GM21423 (cell line): ENCODE measurements at regions not wholly inside any gene's neighbourhood (a gene's known extent, or its start where the extent isn't known, plus 50 kb on each side); places are given as distances from the start of the nearest gene placed in this dataset.

Experiments used
- ATAC-seq: cut with Tn5 transposase; IDR thresholded peaks from one replicate; pipeline ENCODE4 v1.9.1; 2021; ENCODE audit warnings: mild to moderate bottlenecking, moderate library complexity; ENCODE audit not compliant: unreplicated experiment

DNA sequence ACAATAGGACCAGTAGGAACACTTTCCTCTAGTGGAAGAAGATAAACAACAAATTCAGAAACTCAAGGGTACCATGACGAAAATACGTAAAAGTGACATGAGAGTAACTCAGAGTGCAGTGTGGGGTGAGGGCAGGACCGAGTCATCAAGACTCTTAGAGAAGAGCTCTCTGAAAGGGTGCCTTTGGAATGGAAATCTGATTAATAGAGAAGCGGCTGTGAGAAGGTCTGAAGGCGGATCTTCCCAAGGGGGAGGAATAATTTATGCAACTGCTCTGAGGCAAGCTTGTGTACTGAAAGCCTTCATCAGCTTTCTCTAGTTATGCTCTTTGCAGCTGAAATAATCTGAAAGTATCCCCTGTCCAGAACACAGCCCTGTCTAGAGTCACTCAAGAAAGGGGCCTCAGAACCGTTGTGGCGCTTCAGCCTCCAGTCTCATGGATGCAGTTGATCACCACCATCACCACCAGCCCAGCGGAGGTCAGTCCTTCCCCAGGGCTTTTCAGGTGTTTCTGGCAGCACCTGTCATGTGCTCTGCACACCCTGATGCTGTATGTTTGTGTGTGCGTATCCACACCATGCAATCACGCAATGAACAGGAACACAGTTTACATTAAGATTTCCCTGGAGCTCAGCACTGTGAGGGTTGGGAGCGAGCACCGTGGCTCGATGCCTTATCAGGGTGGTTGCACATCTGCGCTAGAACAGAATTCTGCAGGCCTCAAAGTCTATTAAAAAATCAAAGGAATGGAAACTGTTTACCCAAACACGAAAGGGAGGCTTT lies 396.5 kb downstream of the SMOC2 start:
- ATAC-seq: no peak

DNA sequence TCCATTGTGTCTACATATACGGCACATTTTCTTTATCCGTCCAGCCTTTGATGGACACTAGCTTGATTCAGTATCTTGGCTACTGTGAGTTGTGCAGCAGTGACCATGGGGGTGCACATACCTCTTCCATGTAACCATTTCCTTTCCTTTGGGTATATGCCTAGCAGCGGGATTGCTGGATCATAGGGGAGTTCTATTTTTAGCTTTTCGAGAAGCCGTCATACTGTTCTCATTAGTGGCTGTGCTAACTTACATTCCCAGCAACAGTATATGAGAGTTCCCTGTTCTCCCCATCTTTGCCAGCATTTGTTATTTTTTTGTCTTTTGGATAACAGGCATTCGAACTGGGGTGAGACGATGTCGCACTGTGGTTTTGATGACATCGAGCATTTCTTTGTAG lies 395.0 kb downstream of the SMOC2 start:
- no peak for ATAC-seq

DNA sequence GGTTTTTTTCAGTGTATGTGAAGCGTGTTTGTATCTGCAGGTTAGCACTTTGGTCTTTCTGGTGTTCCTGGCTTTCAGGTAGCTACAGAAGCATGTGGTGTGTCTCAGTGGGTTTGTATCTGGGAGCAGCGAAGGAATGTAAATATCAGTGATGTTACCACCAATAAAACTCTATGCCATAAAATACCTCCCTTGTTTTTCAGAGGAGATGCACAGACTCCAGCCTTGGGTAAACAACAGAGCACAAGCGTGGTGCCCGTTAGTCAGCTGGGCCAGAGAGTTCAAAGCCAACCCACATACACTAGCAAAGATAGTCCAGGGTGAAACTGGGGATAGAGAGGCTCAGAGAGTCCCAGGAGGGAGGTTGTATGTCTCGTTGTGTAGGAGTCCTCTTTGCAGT lies 393.8 kb downstream of the SMOC2 start:
- no peak for ATAC-seq

DNA sequence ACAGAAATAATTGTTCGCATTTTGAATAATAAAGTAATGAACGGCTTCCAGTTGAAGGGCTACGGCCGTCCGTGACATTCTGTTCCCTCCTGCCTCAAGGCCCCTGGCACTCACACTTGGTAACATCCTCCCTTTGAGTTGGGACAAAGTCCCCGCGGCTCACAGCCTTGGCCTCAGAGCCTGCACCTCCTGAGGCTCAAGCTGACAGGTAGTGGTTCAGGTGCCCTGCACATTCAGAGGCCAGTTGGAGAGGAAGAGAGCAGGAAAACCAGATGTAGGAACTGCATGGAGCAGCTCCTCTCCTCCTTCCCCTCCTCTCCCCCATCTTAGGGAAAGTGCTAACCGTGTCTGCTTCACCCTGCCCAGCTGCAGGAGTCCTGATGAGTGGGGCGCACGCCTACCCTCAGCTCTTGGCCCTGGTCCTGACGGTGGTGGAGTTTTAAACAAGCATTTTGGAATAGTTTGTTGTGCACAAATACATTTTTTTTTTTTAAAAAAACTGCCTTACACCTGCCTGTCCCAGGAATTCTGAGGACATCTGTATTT lies 393.1 kb downstream of the SMOC2 start:
- no peak for ATAC-seq

DNA sequence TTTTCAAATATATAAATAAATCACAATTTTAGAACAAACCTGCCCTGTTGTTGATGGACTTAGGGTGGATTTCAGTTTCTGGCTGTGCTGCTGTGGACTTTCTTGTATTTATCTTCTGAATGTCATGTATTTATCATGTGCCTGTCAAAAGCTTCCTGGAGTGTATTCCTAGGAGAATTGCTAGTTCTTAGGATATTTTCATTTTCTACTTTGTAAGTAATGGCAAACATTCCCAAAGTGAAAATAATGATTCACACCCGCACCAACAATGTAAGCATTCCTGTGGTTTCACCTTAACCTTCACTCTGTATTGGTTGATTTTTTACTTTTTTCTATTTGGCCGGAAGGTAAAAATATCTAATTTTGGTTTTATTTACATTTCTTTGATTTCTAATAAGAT lies 387.8 kb downstream of the SMOC2 start:
- no peak for ATAC-seq

DNA sequence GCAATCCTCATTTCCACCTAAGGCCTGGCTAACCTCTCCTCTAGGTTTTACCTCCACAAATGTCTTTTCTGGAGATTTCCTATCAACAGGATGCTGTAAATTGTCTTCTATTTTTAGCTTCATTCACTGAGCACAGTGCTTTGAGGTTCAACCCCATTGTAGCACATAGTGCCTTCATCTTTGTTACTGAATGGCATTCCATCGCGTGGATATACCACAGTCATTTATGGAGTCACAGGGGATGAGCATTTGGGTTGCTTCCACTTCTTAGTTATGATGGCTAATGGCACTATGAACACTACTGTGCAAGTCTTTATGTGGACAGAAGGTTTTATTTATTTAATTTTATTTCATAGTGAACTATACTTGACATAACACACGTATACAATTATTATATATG lies 387.1 kb downstream of the SMOC2 start:
- no peak for ATAC-seq

DNA sequence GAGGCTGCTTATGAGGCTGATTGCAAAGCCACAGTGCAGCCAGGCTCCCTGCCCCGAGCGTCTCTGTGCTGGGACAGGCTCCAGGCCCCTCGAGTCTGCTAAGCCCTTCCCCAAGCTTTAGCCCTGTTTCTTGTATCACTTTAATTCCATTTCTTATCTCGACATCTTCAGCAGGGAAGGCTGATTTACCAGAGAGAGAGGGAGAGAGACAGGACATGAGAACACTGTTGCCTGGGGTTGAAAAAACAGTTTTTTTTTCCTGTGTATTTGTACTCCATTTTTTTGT lies 386.5 kb downstream of the SMOC2 start:
- no peak for ATAC-seq

DNA sequence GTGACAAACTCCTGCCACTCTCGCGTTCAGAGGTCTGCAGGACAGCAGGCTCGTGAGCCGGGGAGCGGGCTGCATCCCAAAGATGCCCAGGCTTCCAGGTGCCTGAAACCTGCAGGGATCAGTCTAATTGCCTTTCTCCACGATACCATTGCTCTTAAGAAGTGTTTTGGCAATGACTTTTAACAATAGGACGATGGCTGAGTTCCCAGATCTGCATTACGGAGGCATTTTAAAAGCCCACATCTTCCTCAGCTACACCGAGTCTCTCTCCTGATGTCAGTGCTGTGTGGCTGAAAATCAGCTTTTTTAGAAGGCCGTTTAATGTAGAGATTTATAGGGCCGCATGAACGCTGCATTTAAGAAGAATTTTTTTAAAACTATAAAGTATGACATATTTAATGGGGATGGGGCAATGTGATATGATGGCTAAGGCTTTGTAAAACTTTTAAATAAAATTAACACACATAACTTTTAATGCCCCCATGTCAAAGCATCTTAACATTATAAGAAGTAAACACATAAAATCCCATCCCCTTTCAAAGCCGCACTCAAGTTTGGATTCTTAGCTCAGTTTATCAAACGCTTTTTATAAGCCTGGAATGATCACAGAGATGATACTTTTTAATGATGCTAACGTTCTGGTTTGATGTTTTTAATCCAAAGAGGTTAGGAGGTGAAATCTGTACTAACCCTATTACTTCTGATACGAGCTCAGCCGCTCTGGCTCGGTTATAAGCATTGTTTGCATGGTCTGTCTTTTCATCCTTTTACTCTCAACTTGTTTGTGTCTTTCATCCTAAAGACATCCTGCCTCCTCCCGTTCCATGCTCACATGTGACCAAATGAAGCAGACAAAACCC lies 386.0 kb downstream of the SMOC2 start:
- ATAC-seq: no peak

DNA sequence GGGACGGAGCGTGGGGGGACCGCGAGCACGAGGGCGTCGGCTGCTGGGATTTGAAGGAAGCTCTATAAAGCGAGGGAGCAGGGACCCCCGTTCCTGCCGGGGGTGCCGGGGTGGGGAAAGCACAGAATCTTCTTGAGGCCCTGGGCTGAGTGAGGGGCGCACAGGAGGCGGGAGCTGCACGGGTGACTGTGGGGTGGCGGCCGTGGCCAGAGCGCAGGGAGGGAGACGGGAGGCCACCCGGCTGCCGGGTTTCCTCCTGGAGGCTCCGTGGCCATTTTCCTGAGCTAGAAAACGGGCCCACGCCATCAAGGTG lies 385.1 kb downstream of the SMOC2 start:
- ATAC-seq: no peak

DNA sequence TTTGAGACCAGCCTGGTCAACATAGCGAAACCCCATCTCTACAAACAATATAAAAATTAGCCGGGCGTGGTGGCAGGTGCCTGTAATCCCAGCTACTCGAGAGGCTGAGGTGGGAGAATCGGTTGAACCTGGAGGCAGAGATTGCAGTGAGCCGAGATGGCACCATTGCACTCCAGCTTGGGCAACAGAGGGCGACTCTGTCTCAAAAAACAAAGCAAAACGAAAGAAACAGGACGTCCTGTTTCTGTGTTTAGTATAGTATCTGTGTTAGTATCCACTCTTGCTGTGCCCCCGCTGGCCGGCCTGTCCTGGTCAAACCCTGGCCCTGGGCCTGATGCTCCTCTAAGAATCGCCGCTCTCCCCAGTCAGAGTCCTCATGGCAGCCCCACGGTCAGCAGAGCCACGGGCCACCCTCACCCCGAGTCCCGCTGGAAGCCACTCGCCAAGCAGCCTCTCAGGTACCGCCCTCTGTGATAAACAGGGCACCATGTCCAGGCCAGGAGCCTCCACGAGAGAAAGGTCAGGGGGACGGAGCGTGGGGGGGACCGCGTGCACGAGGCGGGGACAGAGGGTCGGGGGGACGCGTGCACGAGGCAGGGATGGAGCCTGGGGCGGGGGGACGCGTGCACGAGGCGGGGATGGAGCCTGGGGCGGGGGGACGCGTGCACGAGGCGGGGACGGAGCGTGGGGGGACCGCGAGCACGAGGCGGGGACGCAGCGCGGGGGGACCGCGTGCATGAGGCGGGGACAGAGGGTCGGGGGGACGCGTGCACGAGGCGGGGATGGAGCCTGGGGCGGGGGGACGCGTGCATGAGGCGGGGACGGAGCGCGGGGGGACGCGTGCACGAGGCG lies 384.5 kb downstream of the SMOC2 start:
- no peak for ATAC-seq

DNA sequence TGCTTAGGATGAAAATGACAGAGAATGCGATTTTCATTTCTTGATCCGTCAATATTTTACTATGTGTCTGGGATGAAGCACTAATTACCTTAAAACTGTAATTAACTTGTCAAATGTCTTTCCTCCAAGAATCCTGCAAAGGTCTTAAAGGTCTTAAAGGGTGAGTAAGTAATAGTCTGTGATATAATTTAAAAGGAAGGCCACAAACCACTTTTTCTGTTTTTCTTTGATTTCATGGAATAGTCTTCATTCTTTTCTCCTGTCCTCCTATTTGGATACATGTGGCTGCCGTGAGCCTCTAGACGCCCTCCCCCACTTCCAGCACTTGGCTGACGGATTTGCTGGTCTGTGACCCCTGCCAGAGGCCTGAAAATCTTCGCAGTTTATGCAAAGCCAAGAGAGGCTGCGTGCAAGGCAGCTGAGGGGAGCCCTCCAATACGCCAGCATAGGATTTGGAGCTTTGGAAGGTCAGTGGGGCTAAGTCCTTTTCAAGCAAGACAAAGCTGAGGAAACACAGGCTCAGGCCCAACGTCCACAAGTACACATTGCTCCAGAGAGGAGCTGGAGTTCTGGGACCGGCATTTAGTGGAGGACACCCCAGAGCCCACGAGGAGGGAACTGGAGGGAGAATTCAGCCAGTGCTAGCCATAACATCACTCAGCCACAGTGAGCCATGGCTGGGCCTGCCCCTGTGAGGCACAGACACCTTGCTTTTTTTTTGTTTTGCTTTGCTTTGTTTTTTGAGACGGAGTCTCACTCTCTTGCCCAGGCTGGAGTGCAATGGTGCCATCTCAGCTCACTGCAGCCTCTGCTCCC lies 382.6 kb downstream of the SMOC2 start:
- ATAC-seq: no peak

DNA sequence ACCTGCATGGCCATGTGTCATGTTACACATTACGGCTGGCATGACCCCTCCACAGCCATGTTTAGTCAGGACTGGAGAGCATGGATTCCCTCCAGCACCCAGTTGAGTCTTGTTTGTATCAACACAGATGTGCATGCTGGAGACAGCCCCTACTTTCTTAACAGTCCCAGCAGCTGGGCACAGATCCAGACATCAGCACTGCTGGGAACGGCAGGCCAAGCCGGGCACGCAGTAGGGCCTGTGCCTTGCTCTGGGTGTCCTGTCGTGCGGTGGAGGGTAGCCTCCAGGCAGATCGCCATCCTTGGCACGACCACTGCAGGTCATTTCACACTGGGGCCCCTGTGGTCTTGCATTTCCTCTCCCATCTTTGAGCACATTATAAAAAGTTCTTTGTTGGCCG lies 381.4 kb downstream of the SMOC2 start:
- no peak for ATAC-seq

DNA sequence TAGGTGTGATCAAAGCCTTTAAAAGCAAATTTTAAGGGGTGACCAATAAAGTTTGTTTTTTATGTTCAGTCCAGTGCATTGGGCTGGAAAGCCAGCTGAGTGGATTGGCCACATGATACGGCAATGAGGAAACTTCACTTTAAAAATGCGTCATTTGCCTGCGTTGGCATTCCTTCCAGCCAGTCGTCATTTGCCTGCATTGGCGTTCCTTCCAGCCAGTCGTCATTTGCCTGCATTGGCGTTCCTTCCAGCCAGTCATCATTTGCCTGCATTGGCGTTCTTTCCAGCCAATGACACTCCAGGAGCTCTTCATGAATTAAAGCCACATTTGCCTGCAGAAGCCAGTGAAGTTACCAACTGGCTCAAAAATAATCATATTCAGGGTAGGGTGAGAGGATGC lies 378.6 kb downstream of the SMOC2 start:
- ATAC-seq: no peak

DNA sequence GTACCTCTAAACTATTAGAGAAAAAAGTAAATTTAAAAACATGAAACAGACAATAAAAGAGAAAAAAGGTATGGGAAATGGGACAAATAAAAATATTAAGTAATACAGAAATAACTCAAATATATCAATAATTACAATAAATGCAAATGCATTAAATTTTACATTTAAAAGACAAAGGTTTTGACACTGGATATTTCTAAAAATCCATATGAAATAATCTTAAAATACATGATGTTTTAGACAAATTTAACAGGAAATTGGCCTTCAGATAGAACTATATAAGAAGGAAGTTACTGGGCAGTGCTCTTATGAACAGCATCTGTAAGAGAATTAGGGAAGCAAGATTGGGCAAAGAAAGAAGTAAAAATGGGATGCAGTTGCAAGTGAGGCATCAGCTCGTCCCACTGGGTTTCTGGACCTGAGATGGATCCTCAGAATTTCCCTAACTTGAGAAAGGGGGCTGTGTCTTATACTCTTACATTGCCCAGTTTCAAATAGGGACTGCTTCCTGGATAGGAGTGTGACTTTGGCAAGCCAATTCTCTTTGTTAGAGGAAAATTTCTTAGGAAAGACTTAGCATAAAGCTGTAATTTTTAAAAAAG lies 376.7 kb downstream of the SMOC2 start:
- ATAC-seq: no peak

DNA sequence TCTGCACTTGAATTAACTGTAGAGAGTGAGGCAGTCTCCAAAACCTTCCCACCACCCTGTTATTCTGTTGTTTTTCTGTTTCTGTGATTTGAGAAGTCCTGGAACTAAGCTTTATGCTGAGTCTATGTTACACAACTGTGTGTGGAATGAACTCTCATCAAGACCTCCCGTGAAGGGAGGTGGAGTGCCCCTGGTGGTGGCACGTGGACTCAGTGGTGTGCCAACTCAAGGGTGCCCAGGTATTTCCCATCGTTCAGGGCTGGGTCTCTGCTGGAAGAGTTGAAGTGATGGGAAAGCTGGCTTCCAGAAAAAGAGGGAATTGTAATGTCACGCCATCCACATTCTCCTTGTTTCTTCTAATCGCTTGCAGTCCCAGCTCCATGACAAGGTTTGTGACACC lies 374.2 kb downstream of the SMOC2 start:
- ATAC-seq: no peak

DNA sequence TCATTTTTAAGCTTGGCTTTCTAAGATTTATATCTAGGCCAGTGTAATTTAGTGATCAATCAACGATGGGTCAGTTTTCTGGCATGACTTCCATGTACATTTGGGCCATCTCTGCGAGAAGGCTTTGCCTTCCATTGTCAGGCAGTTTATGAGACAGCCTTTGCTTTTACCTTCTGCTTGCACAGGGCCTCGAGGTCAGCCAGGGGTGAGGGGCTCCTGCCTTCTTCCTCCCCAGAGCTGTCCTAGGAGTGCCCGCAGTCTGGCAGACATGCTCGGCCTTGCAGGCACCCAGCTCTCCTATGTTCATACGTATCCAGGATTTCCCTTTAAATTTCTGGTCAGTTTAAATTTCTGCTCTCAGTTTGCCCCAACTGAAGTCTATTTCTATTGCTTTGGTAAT lies 367.2 kb downstream of the SMOC2 start:
- ATAC-seq: no peak

DNA sequence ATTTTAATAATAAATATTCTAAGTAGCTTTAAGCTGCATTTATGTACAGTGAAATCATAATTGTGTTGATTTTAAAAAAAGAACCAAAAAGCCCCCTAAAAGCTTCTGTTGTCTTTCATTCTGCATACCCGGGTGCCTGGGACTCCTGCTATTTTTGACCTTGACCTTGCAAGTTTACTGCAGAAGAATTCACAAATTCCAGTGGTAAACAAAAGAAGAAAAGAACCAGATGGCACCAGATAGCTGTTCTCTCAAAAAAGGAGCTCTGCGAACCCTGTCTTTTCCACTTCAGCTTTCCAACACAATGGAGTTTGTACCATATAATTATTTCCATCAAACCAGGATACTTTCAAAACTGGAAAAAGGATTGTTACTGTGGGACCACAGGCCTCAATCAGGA lies 363.3 kb downstream of the SMOC2 start:
- ATAC-seq: no peak

DNA sequence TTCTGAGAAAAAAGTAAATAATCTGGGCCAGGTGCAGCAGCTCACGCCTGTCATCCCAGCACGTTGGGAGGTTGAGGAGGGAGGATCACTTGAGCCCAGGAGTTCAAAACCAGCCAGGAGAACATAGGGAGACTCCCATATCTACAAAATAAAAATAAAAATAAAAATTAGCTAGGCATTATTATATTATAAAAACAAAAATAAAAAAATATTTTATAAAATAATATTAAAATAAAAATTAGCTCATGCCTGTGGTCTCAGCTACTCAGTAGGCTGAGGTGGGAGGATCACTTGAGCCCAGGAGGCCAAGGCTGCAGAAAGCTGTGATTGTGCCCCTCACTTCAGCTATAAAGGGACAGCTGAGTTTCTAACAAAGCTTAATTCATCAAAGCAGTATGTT lies 362.9 kb downstream of the SMOC2 start:
- ATAC-seq: no peak

DNA sequence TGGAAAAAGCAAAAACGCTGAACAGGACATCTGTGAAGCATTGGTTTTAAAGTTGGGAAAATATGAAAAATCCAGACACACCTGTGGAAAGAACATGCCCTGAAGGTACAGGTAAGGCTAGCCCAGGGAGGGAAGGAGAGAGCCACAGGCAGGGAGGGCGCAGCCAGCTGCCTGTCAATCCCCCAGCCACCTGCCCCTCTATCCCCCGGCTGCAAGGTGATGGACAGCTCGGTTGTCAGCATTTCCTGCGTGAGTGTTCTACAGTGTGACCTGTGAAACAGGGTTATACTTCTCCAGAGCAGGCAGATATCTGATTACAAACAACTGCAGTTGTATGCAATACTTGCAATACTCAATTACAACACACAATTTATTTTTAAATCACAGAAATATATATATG lies 358.1 kb downstream of the SMOC2 start:
- no peak for ATAC-seq

DNA sequence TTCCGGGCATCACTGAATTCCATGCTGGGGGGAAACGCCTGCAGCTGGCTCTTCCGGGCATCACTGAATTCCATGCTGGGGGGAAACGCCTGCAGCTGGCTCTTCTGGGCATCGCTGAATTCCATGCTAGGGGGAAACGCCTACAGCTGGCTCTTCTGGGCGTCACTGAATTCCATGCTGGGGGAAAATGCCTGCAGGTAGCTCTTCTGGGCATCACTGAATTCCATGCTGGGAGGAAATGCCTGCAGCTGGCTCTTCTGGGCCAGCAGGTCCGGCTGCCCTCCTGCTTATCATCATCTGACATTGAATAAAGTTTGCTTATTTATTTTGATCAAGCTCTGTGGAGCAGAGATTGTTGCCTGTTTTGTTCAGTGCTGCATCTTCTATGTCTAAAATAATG lies 355.1 kb downstream of the SMOC2 start:
- ATAC-seq: no peak
